Neuronal stem cell (in vitro differentiated cells): ENCODE measurements at regions not wholly inside any gene's neighbourhood (a gene's known extent, or its start where the extent isn't known, plus 50 kb on each side); places are given as distances from the start of the nearest gene placed in this dataset.

Experiments used
- DNase-seq: peaks from one replicate; pipeline ENCODE4 v3.0.0-alpha.2; 2013; ENCODE audit warnings: low spot score
- H2AFZ ChIP-seq: one replicate; pipeline ENCODE4 v1.6.1; 2013; ENCODE audit warnings: mild to moderate bottlenecking, low read length, inconsistent platforms
- H2AK5ac ChIP-seq: 2 replicates; pipeline ENCODE4 v1.6.1; 2013; ENCODE audit warnings: low read depth, mild to moderate bottlenecking, inconsistent platforms, low read length, moderate library complexity, mixed read lengths
- H2BK120ac ChIP-seq: 2 replicates; pipeline ENCODE4 v1.6.1; 2013; ENCODE audit warnings: low read depth, mild to moderate bottlenecking, inconsistent platforms, low read length, moderate library complexity, mixed read lengths
- H2BK12ac ChIP-seq: one replicate; pipeline ENCODE4 v1.6.1; 2013; ENCODE audit warnings: low read length, inconsistent platforms
- H2BK15ac ChIP-seq: 2 replicates; pipeline ENCODE4 v1.6.1; 2013; ENCODE audit warnings: mild to moderate bottlenecking, low read length, inconsistent platforms, mixed read lengths
- H2BK5ac ChIP-seq: one replicate; pipeline ENCODE4 v1.6.1; 2013; ENCODE audit warnings: inconsistent platforms, mild to moderate bottlenecking, low read length, moderate library complexity
- H3K14ac ChIP-seq: one replicate; pipeline ENCODE4 v1.6.1; 2013; ENCODE audit warnings: low read length, inconsistent platforms
- H3K18ac ChIP-seq: 2 replicates; pipeline ENCODE4 v1.6.1; 2013; ENCODE audit warnings: low read length, inconsistent platforms
- H3K23ac ChIP-seq: 2 replicates; pipeline ENCODE4 v1.6.1; 2013; ENCODE audit warnings: low read depth, mild to moderate bottlenecking, mixed read lengths, low read length, inconsistent platforms; ENCODE audit not compliant: poor library complexity
- H3K27ac ChIP-seq: replicated peaks from 3 replicates; pipeline ENCODE4 v1.5.1; 2013; ENCODE audit warnings: low read length, inconsistent platforms
- H3K27me3 ChIP-seq, 3 experiments: 2 replicates each; pipeline ENCODE4 v1.6.1; 2013; ENCODE audit warnings: low read length in 3 of 3, mild to moderate bottlenecking in 2 of 3, inconsistent platforms in 1 of 3, low read depth in 1 of 3, mixed read lengths in 1 of 3, moderate library complexity in 1 of 3; ENCODE audit not compliant: control insufficient read depth in 3 of 3, insufficient read depth in 3 of 3
- H3K36me3 ChIP-seq, 2 donors: replicated peaks in 1 of 2; 2 replicates each; pipeline ENCODE4 v1.6.1; 2013; ENCODE audit warnings: low read length in 2 of 2; ENCODE audit not compliant: control insufficient read depth in 2 of 2, insufficient read depth in 2 of 2
- H3K4ac ChIP-seq: 2 replicates; pipeline ENCODE4 v1.6.1; 2013; ENCODE audit warnings: inconsistent platforms, mild to moderate bottlenecking, low read length, moderate library complexity
- H3K4me1 ChIP-seq, 2 donors: 1 replicate in 1 of 2; 2 replicates in 1 of 2; pipeline ENCODE4 v1.6.1; 2013; ENCODE audit warnings: low read length in 2 of 2, low read depth in 1 of 2; ENCODE audit not compliant: control insufficient read depth in 2 of 2, insufficient read depth in 1 of 2
- H3K4me2 ChIP-seq: one replicate; pipeline ENCODE4 v1.6.1; 2013; ENCODE audit warnings: mild to moderate bottlenecking, low read length, inconsistent platforms; ENCODE audit not compliant: insufficient read depth, poor library complexity, severe bottlenecking
- H3K4me3 ChIP-seq, 2 donors: 2 replicates each; pipeline ENCODE4 v1.5.1; 2013; ENCODE audit warnings: low read length in 2 of 2, mild to moderate bottlenecking in 2 of 2, inconsistent platforms in 1 of 2, moderate library complexity in 1 of 2
- H3K79me1 ChIP-seq: one replicate; pipeline ENCODE4 v1.6.1; 2013; ENCODE audit warnings: low read depth, mild to moderate bottlenecking, inconsistent platforms, low read length, moderate library complexity
- H3K9ac ChIP-seq: one replicate; pipeline ENCODE4 v1.6.1; 2013; ENCODE audit warnings: mild to moderate bottlenecking, low read depth, low read length, inconsistent platforms; ENCODE audit not compliant: poor library complexity
- H3K9me3 ChIP-seq, 2 donors: replicated peaks in 1 of 2; 2 replicates each; pipeline versions ENCODE3 to v1.6.1; 2013; ENCODE audit warnings: low read length in 2 of 2, mild to moderate bottlenecking in 2 of 2, inconsistent platforms in 1 of 2, low read depth in 1 of 2, mixed read lengths in 1 of 2, moderate library complexity in 1 of 2; ENCODE audit not compliant: control insufficient read depth in 2 of 2, insufficient read depth in 1 of 2
- H4K8ac ChIP-seq: one replicate; pipeline ENCODE4 v1.6.1; 2013; ENCODE audit warnings: low read depth, mild to moderate bottlenecking, inconsistent platforms, low read length, moderate library complexity
- H4K91ac ChIP-seq: one replicate; pipeline ENCODE4 v1.6.1; 2013; ENCODE audit warnings: low read length, low read depth, mild to moderate bottlenecking, inconsistent platforms; ENCODE audit not compliant: poor library complexity
- WGBS, 2 donors: extraction: QIAGEN DNeasy Blood & Tissue Kit; methylation state at CpG; one replicate each; pipeline ENCODE4 v1.1.7; 2013; ENCODE audit warnings: missing lambda C conversion rate in 2 of 2, mixed read lengths in 1 of 2; ENCODE audit not compliant: insufficient read length in 2 of 2, insufficient replicate concordance in 1 of 2; ENCODE audit errors: extremely low coverage in 2 of 2; 5-methylcytosine and 5-hydroxymethylcytosine counted together

- H3K4me1 ChIP-seq: peaks cover 2 to 15% of the 10 kb centered on the region in 2 donors
- H3K23ac ChIP-seq: peak overlapping the region; percentile 75
- H3K36me3 ChIP-seq: no peaks in the 10 kb centered on the region
- peak overlapping the region; percentile 44 for H3K14ac ChIP-seq
- no peaks in the 10 kb centered on the region for H3K9me3 ChIP-seq
- H3K4ac ChIP-seq: no peak overlapping the region
- WGBS, 2 donors: no CpG with 5 or more reads among the region's 82 CpGs
- H2BK5ac ChIP-seq: peak overlapping the region; percentile 63
- H2AK5ac ChIP-seq: no peak overlapping the region
- no peak overlapping the region for H2BK120ac ChIP-seq
- H3K4me3 ChIP-seq: peak overlapping the region in 1 of 2 donors; percentile 74
- no peak overlapping the region for H4K8ac ChIP-seq
- H2AFZ ChIP-seq: peak overlapping the region; percentile 79
- peak overlapping the region; percentile 94 for H3K4me2 ChIP-seq
- peak overlapping the region; percentile 90 for H3K18ac ChIP-seq
- H3K27ac ChIP-seq: no peak overlapping the region
- no peak overlapping the region for H4K91ac ChIP-seq
- H3K79me1 ChIP-seq: no peaks in the 10 kb centered on the region
- H3K9ac ChIP-seq: peak overlapping the region; percentile 24
- H2BK15ac ChIP-seq: peak overlapping the region; percentile 74
- peak overlapping the region; percentile 14 for H2BK12ac ChIP-seq
- peak; percentile 78 for DNase-seq
- peaks cover 7 to 89% (median 56%) of the 10 kb centered on the region in 3 experiments for H3K27me3 ChIP-seq
These were observed 271.4 kb downstream of the FOXD2 start for GRCh38 chr1:47709019-47709871.

GRCh38 chr1:47709872-47710231 is 272.0 kb downstream of the FOXD2 start:
- H4K91ac ChIP-seq: no peak overlapping the region
- no peak overlapping the region for H3K23ac ChIP-seq
- peak overlapping the region; percentile 79 for H2AFZ ChIP-seq
- DNase-seq: no peak
- peak overlapping the region; percentile 94 for H3K4me2 ChIP-seq
- peaks cover 2 to 15% of the 10 kb centered on the region in 2 donors for H3K4me1 ChIP-seq
- peak overlapping the region; percentile 54 for H3K9ac ChIP-seq
- no peak overlapping the region for H3K14ac ChIP-seq
- H2BK15ac ChIP-seq: peak overlapping the region; percentile 74
- no peak overlapping the region for H2AK5ac ChIP-seq
- H2BK5ac ChIP-seq: no peak overlapping the region
- peak overlapping the region; percentile 14 for H2BK12ac ChIP-seq
- no peak overlapping the region for H3K4ac ChIP-seq
- WGBS, 2 donors: no CpG with 5 or more reads among the region's 25 CpGs
- no peak overlapping the region for H3K27ac ChIP-seq
- H3K27me3 ChIP-seq: peaks cover 7 to 91% (median 56%) of the 10 kb centered on the region in 3 experiments
- H3K9me3 ChIP-seq: no peaks in the 10 kb centered on the region
- peak overlapping the region in 1 of 2 donors; percentile 74 for H3K4me3 ChIP-seq
- no peaks in the 10 kb centered on the region for H3K36me3 ChIP-seq
- H3K79me1 ChIP-seq: no peaks in the 10 kb centered on the region
- no peak overlapping the region for H2BK120ac ChIP-seq
- no peak overlapping the region for H4K8ac ChIP-seq
- H3K18ac ChIP-seq: peak overlapping the region; percentile 81

DNA sequence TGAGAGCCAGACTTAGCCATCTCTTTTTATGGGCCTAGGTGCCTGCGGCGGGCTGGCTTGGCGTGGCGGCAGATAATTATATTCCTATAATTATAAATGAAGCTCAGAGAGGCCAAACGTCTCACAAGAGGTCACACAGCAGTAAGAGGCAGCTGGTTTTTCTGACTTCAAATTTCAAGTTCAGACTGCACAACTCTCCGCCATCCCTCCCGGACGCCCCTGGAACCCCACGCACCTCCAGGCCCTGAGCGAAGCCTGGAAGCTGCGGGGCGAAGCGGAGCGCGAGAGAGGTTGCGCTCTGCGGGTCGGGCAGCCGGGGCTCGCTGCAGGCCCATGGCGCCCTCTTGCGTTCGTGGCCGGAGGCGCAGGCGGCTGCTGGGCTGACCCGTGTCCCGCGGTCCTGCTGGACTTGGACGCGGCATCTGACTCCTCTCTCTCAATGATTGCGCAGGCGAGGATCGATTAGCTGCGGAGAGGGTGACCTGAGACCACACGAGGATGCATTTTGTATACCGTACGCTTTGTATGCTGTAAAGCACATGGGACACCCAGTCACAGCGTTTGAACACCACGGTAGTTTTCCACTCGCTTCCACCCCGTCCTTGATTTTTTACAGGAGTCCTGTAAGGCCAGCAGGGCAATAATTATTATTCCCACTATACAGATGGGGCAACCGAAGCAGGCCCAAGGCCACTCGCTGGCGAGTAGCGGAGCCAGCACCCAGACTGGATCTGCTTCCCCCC is 272.7 kb downstream of the FOXD2 start:
- Histone ChIP-seq H3K4ac (no peak overlapping the region), H3K23ac (peak overlapping the region; percentile 47), H3K18ac (no peak overlapping the region), H3K4me1 (peaks cover 2 to 14% of the 10 kb centered on the region in 2 donors), H2BK5ac (peak overlapping the region; percentile 9), H2BK120ac (no peak overlapping the region), H3K9ac (no peak overlapping the region), H4K91ac (no peak overlapping the region), H3K36me3 (no peaks in the 10 kb centered on the region), H2AK5ac (peak overlapping the region; percentile 31), H3K27me3 (peaks cover 7 to 91% (median 56%) of the 10 kb centered on the region in 3 experiments), H2BK15ac (peak overlapping the region; percentile 74), H3K4me3 (no peak overlapping the region), H4K8ac (no peak overlapping the region), H3K79me1 (no peaks in the 10 kb centered on the region), H3K9me3 (no peaks in the 10 kb centered on the region), H3K14ac (no peak overlapping the region), H2AFZ (peak overlapping the region; percentile 34), H2BK12ac (no peak overlapping the region), H3K4me2 (peak overlapping the region; percentile 94), H3K27ac (no peak overlapping the region)
- peak; percentile 80 for DNase-seq
- WGBS, 2 donors: no CpG with 5 or more reads among the region's 46 CpGs
